Esophagus muscularis mucosa (tissue), 4 donors: ENCODE measurements at regions not wholly inside any gene's neighbourhood (a gene's known extent, or its start where the extent isn't known, plus 50 kb on each side); places are given as distances from the start of the nearest gene placed in this dataset.

Experiments
- DNase-seq: peaks from one replicate; pipeline ENCODE4 v3.0.0-alpha.2; 2017; ENCODE audit errors: extremely low spot score
- H3K27ac ChIP-seq, 4 donors: fragments of 200-600 bp; sonication (generic); replicated peaks in 1 of 4; 1 replicate in 3 of 4; 2 replicates in 1 of 4; pipeline ENCODE4 v1.5.1; 2016 to 2019; ENCODE audit warnings: mild to moderate bottlenecking in 1 of 4
- H3K27me3 ChIP-seq, 4 donors: fragments of 200-600 bp; sonication (generic); one replicate each; pipeline versions ENCODE4 v1.5.1 to v1.6.0; 2016 to 2019
- H3K36me3 ChIP-seq, 4 donors: fragments of 200-600 bp; sonication (generic); one replicate each; pipeline ENCODE4 v1.5.1; 2016 to 2019
- H3K4me1 ChIP-seq, 4 donors: fragments of 200-600 bp; sonication (generic); one replicate each; pipeline ENCODE4 v1.5.1; 2016 to 2019
- H3K4me3 ChIP-seq, 4 donors: fragments of 200-600 bp; sonication (generic); 1 replicate in 2 of 4; 2 replicates in 2 of 4; pipeline ENCODE4 v1.5.1; 2016 to 2019; ENCODE audit warnings: mild to moderate bottlenecking in 4 of 4, moderate library complexity in 1 of 4
- H3K9me3 ChIP-seq, 4 donors: fragments of 200-600 bp; sonication (generic); 1 replicate in 3 of 4; 2 replicates in 1 of 4; pipeline ENCODE4 v1.5.1; 2016 to 2019
- CTCF ChIP-seq, 3 experiments: fragments of 200-600 bp in 2 of 3; fragments of 450-650 bp in 1 of 3; sonication (generic) in 2 of 3; IDR thresholded peaks; one replicate each; pipeline ENCODE4 v1.5.1; 2017 to 2019; ENCODE audit warnings: antibody characterized with exemption in 3 of 3, mild to moderate bottlenecking in 2 of 3, moderate library complexity in 1 of 3
- EP300 ChIP-seq: sonication (generic); formaldehyde crosslinking; IDR thresholded peaks from one replicate; pipeline ENCODE4 v1.6.1; 2017; ENCODE audit warnings: antibody characterized with exemption
- POLR2A ChIP-seq: fragments of 450-650 bp; IDR thresholded peaks from one replicate; pipeline ENCODE4 v1.6.1; 2017; ENCODE audit warnings: antibody characterized with exemption, moderate library complexity, mild to moderate bottlenecking, low read depth
- POLR2AphosphoS5 ChIP-seq, 2 donors: sonication (generic); formaldehyde crosslinking; IDR thresholded peaks; one replicate each; pipeline ENCODE4 v1.6.1; 2017; ENCODE audit warnings: antibody characterized with exemption in 2 of 2
- WGBS: methylation state at CpG from one replicate; pipeline ENCODE4 v1.1.5; 2018; 5-methylcytosine and 5-hydroxymethylcytosine counted together
- intact Hi-C: fragments of 100-400 bp; cut with DNase I; formaldehyde crosslinking; loops from one replicate; pipeline ENCODE4 v1.15.1; 2023

- Histone ChIP-seq H3K4me1 (no peaks in the 10 kb centered on the region), H3K27me3 (no peaks in the 10 kb centered on the region), H3K9me3 (no peaks in the 10 kb centered on the region), H3K4me3 (no peak overlapping the region), H3K27ac (no peak overlapping the region), H3K36me3 (no peaks in the 10 kb centered on the region)
- intact Hi-C loops = no loop called here
- WGBS = 75% methylated on average over 2 of the region's 2 CpGs
- TF ChIP-seq EP300 (no peak), POLR2AphosphoS5 (IDR thresholded peaks at IDR 0.05) (no peak), CTCF (IDR thresholded peaks at IDR 0.05) (no peak), POLR2A (no peak)
- DNase-seq = no peak
Measured at GRCh38 chr10:53702489-53702888, 929.9 kb upstream of the MBL2 start.

GRCh38 chr10:53701213-53701612 is 928.6 kb upstream of the MBL2 start:
- Histone ChIP-seq H3K27me3 (no peaks in the 10 kb centered on the region), H3K36me3 (no peaks in the 10 kb centered on the region), H3K27ac (no peak overlapping the region), H3K4me3 (no peak overlapping the region), H3K9me3 (no peaks in the 10 kb centered on the region), H3K4me1 (no peaks in the 10 kb centered on the region)
- no peak for TF ChIP-seq CTCF (IDR thresholded peaks at IDR 0.05)
- TF ChIP-seq EP300 = no peak
- no peak for TF ChIP-seq POLR2A
- no peak for TF ChIP-seq POLR2AphosphoS5 (IDR thresholded peaks at IDR 0.05)
- no peak for DNase-seq
- intact Hi-C loops = no loop called here

DNA sequence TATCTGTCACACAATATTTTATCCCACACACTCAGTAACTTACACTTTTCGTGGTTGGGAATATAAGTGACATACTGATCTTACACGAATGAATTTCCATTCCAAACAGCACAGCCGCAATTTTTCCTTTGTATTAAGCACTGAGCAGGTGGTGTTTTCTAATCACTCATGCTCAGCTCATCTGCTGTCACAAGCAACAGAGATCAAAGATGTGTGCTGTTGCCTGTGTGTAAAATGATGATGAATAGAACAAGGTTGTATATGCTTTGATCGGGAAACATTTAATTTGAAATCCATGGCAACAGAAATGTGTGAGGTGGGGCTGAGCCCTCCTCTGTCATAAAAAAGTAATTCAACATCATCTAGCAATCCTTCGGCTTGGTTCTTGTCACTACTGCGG is 927.7 kb upstream of the MBL2 start:
- Histone ChIP-seq H3K4me1 (no peaks in the 10 kb centered on the region), H3K27ac (no peak overlapping the region), H3K36me3 (no peaks in the 10 kb centered on the region), H3K9me3 (no peaks in the 10 kb centered on the region), H3K27me3 (no peaks in the 10 kb centered on the region), H3K4me3 (no peak overlapping the region)
- WGBS = 59% methylated on average over 6 of the region's 6 CpGs
- TF ChIP-seq POLR2AphosphoS5 (IDR thresholded peaks at IDR 0.05) (no peak), POLR2A (no peak), CTCF (IDR thresholded peaks at IDR 0.05) (no peak), EP300 (no peak)
- intact Hi-C loops = no loop called here
- DNase-seq = no peak

DNA sequence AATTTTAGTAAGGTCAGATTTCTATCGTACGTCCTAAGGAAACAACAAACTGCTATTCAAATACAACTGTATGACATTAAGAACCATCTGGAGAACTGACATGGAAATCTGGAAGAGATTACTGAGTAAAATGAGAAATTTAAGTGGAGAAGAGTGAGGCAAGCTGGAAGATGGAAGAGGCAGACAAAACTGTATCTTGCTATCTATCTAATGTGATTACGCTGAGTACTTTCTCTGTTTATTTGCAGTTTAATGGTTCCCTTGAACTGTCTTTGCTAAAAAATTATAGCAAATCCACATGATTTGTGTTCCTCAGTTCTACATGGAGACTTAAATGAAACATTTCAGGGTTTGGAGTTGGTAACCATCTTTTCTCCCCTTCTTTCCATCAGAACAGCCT is 927.1 kb upstream of the MBL2 start:
- Histone ChIP-seq H3K36me3 (no peaks in the 10 kb centered on the region), H3K27ac (no peak overlapping the region), H3K4me3 (no peak overlapping the region), H3K9me3 (no peaks in the 10 kb centered on the region), H3K27me3 (no peaks in the 10 kb centered on the region), H3K4me1 (no peaks in the 10 kb centered on the region)
- 77% methylated on average over 3 of the region's 3 CpGs for WGBS
- TF ChIP-seq CTCF (IDR thresholded peaks at IDR 0.05) = no peak
- TF ChIP-seq POLR2A = no peak
- TF ChIP-seq EP300 = no peak
- TF ChIP-seq POLR2AphosphoS5 (IDR thresholded peaks at IDR 0.05) = no peak
- intact Hi-C loops = no loop called here
- DNase-seq = no peak

DNA sequence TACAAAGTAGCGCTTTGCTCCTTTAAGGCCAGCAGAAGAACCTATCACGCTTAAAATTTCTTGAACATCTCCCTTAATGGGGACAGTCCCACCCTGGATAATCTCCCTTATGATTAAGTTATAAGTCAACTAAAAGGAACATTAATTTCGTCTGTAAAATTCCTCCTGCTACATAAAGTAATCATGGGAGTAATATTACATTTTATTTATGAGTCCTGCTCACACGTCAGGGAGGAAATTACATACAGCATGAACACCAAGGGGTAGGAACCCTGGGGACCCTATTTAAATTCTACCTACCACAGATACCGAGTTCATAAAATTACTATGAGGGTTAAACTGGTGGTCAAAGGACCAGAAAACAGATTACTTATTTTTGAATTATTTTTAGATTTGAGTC is 926.6 kb upstream of the MBL2 start:
- 89% methylated on average over 5 of the region's 5 CpGs for WGBS
- TF ChIP-seq EP300 (no peak), POLR2A (no peak), POLR2AphosphoS5 (IDR thresholded peaks at IDR 0.05) (no peak), CTCF (IDR thresholded peaks at IDR 0.05) (no peak)
- no peak for DNase-seq
- H3K36me3 ChIP-seq = no peaks in the 10 kb centered on the region
- H3K27ac ChIP-seq = no peak overlapping the region
- H3K4me1 ChIP-seq = no peaks in the 10 kb centered on the region
- intact Hi-C loops = no loop called here
- no peaks in the 10 kb centered on the region for H3K9me3 ChIP-seq
- H3K4me3 ChIP-seq = no peak overlapping the region
- H3K27me3 ChIP-seq = no peaks in the 10 kb centered on the region
